GM23338 (cell line): ENCODE measurements at regions not wholly inside any gene's neighbourhood (a gene's known extent, or its start where the extent isn't known, plus 50 kb on each side); places are given as distances from the start of the nearest gene placed in this dataset.

Source experiments
- ATAC-seq: fragments of 200-7000 bp; cut with Tn5 transposase; 3 replicates; pipeline ENCODE4 v1.9.1; 2020
- DNase-seq: peaks from one replicate; pipeline ENCODE4 v3.0.0-alpha.2; 2015; ENCODE audit warnings: low spot score
- H2AFZ ChIP-seq: fragments of 200-600 bp; sonication (generic); 2 replicates; pipeline ENCODE4 v1.8.0; 2016; ENCODE audit warnings: antibody characterized with exemption, mild to moderate bottlenecking, moderate library complexity
- H3F3A ChIP-seq: fragments of 200-600 bp; sonication (generic); replicated peaks from 2 replicates; pipeline ENCODE4 v1.8.0; 2017; ENCODE audit warnings: antibody characterized with exemption, mixed run types, low read depth
- H3K27ac ChIP-seq: fragments of 200-600 bp; sonication (generic); 2 replicates; pipeline ENCODE4 v1.6.1; 2016; ENCODE audit warnings: low read depth
- H3K27me3 ChIP-seq: fragments of 200-600 bp; sonication (generic); 2 replicates; pipeline ENCODE4 v1.8.0; 2016; ENCODE audit warnings: mild to moderate bottlenecking, mixed run types, moderate library complexity; ENCODE audit not compliant: insufficient read depth
- H3K36me3 ChIP-seq: fragments of 200-600 bp; sonication (generic); 2 replicates; pipeline ENCODE4 v1.8.0; 2016; ENCODE audit warnings: mild to moderate bottlenecking; ENCODE audit not compliant: insufficient read depth
- H3K4me1 ChIP-seq: fragments of 200-600 bp; sonication (generic); 2 replicates; pipeline ENCODE4 v1.8.0; 2016; ENCODE audit warnings: mild to moderate bottlenecking, moderate library complexity; ENCODE audit not compliant: insufficient read depth
- H3K4me2 ChIP-seq: fragments of 200-600 bp; sonication (generic); 2 replicates; pipeline ENCODE4 v1.7.1; 2017; ENCODE audit warnings: mixed run types
- H3K4me3 ChIP-seq: fragments of 200-600 bp; sonication (generic); 2 replicates; pipeline ENCODE4 v1.6.1; 2016; ENCODE audit warnings: mixed run types
- H3K79me2 ChIP-seq: fragments of 200-600 bp; sonication (generic); replicated peaks from 2 replicates; pipeline ENCODE4 v1.8.0; 2017; ENCODE audit warnings: mild to moderate bottlenecking; ENCODE audit not compliant: insufficient read depth
- H3K9me2 ChIP-seq: fragments of 200-600 bp; sonication (generic); 2 replicates; pipeline ENCODE4 v1.8.0; 2017; ENCODE audit not compliant: insufficient read depth
- H4K20me1 ChIP-seq: fragments of 200-600 bp; sonication (generic); replicated peaks from 2 replicates; pipeline ENCODE4 v1.8.0; 2017; ENCODE audit warnings: mild to moderate bottlenecking; ENCODE audit not compliant: insufficient read depth
- H3K27ac Mint-ChIP-seq: 2 replicates; pipeline ENCODE4 v1.8.0; 2020; ENCODE audit warnings: inconsistent platforms, mild to moderate bottlenecking, moderate library complexity, mixed read lengths
- H3K27me3 Mint-ChIP-seq: 3 replicates; pipeline ENCODE4 v1.8.0; 2022; ENCODE audit warnings: low read depth, mild to moderate bottlenecking, moderate library complexity, mixed read lengths, inconsistent platforms; ENCODE audit not compliant: insufficient read depth, poor library complexity
- H3K36me3 Mint-ChIP-seq: 3 replicates; pipeline ENCODE4 v1.8.0; 2021; ENCODE audit warnings: low read depth, mild to moderate bottlenecking, inconsistent platforms, moderate library complexity, mixed read lengths
- H3K4me1 Mint-ChIP-seq: 3 replicates; pipeline ENCODE4 v1.8.0; 2020; ENCODE audit warnings: mild to moderate bottlenecking, inconsistent platforms, mixed read lengths
- H3K4me3 Mint-ChIP-seq: 3 replicates; pipeline ENCODE4 v1.8.0; 2021; ENCODE audit warnings: moderate library complexity, mild to moderate bottlenecking, inconsistent platforms, mixed read lengths
- H3K9me3 Mint-ChIP-seq: 3 replicates; pipeline ENCODE4 v1.8.0; 2020; ENCODE audit warnings: moderate library complexity, mild to moderate bottlenecking, inconsistent platforms, mixed read lengths
- EZH2phosphoT487 ChIP-seq: fragments of 200-600 bp; sonication (generic); IDR thresholded peaks from one replicate; pipeline ENCODE4 v1.8.1; 2018; ENCODE audit warnings: antibody characterized with exemption; ENCODE audit not compliant: unreplicated experiment
- NANOG ChIP-seq: IDR thresholded peaks from 2 replicates; pipeline ENCODE4 v1.6.1; 2016; ENCODE audit warnings: antibody characterized with exemption, borderline replicate concordance
- POLR2AphosphoS5 ChIP-seq: IDR thresholded peaks from 2 replicates; pipeline ENCODE4 v1.6.1; 2016; ENCODE audit warnings: antibody characterized with exemption, low read depth
- REST ChIP-seq: IDR thresholded peaks from one replicate; pipeline ENCODE4 v1.6.1; 2018; ENCODE audit warnings: antibody characterized with exemption; ENCODE audit not compliant: unreplicated experiment
- STAT1 ChIP-seq: IDR thresholded peaks from one replicate; pipeline ENCODE4 v1.6.1; 2016; ENCODE audit warnings: antibody characterized with exemption; ENCODE audit not compliant: unreplicated experiment
- ZNF114 ChIP-seq: fragments of 250-450 bp; sonication (Bioruptor Pico); IDR thresholded peaks from 2 replicates; pipeline ENCODE4 v1.5.0; 2020; ENCODE audit warnings: mild to moderate bottlenecking, moderate library complexity
- ZNF462 ChIP-seq: fragments of 250-450 bp; sonication (Bioruptor Pico); IDR thresholded peaks from 2 replicates; pipeline ENCODE4 v1.5.0; 2020; ENCODE audit warnings: mild to moderate bottlenecking, moderate library complexity
- TF ChIP-seq, protein P1 (sequence below): IDR thresholded peaks from 2 replicates; pipeline ENCODE4 v1.6.1; 2016; ENCODE audit warnings: antibody characterized with exemption
- TF ChIP-seq, protein P2 (sequence below), 2 experiments: fragments of 200-600 bp in 1 of 2; sonication (generic) in 1 of 2; conservative IDR thresholded peaks; 2 replicates each; pipeline versions ENCODE4 v1.5.1 to v1.6.1; 2016 to 2017; ENCODE audit warnings: antibody characterized with exemption in 2 of 2, low read depth in 2 of 2, mild to moderate bottlenecking in 2 of 2, moderate library complexity in 1 of 2

- H3K79me2 ChIP-seq = no peaks in the 10 kb centered on the region
- H3K27me3 ChIP-seq = no peaks in the 10 kb centered on the region
- no peak for ATAC-seq
- H3K9me2 ChIP-seq = 0 out of 2 replicates have a peak, but pooled peaks cover 2% of the 10 kb centered on the region
- no peak overlapping the region for H3K4me2 ChIP-seq
- H3F3A ChIP-seq = no peaks in the 10 kb centered on the region
- TF ChIP-seq NANOG (no peak), EZH2phosphoT487 (no peak), ZNF462 (CRISPR knock-in tag) (no peak), STAT1 (no peak), POLR2AphosphoS5 (no peak), REST (no peak), ZNF114 (CRISPR knock-in tag) (no peak)
- TF ChIP-seq, protein P1, sequence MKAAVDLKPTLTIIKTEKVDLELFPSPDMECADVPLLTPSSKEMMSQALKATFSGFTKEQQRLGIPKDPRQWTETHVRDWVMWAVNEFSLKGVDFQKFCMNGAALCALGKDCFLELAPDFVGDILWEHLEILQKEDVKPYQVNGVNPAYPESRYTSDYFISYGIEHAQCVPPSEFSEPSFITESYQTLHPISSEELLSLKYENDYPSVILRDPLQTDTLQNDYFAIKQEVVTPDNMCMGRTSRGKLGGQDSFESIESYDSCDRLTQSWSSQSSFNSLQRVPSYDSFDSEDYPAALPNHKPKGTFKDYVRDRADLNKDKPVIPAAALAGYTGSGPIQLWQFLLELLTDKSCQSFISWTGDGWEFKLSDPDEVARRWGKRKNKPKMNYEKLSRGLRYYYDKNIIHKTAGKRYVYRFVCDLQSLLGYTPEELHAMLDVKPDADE = no peak
- TF ChIP-seq, protein P2, sequence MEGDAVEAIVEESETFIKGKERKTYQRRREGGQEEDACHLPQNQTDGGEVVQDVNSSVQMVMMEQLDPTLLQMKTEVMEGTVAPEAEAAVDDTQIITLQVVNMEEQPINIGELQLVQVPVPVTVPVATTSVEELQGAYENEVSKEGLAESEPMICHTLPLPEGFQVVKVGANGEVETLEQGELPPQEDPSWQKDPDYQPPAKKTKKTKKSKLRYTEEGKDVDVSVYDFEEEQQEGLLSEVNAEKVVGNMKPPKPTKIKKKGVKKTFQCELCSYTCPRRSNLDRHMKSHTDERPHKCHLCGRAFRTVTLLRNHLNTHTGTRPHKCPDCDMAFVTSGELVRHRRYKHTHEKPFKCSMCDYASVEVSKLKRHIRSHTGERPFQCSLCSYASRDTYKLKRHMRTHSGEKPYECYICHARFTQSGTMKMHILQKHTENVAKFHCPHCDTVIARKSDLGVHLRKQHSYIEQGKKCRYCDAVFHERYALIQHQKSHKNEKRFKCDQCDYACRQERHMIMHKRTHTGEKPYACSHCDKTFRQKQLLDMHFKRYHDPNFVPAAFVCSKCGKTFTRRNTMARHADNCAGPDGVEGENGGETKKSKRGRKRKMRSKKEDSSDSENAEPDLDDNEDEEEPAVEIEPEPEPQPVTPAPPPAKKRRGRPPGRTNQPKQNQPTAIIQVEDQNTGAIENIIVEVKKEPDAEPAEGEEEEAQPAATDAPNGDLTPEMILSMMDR (conservative IDR thresholded peaks at IDR 0.05; ENCODE audit: low read depth in 2 of 2) = no peak
- peaks cover 5% of the 10 kb centered on the region; the same call in 1 of the 2 replicates for H3K4me1 ChIP-seq
- H3K27ac ChIP-seq = 0 out of 2 replicates have a peak overlapping the region, but pooled peaks have one; percentile 5
- H3K36me3 ChIP-seq = no peaks in the 10 kb centered on the region
- Mint-ChIP-seq H3K27me3 (no peaks in the 10 kb centered on the region), H3K4me3 (no peak overlapping the region), H3K27ac (no peak overlapping the region), H3K36me3 (no peaks in the 10 kb centered on the region; the same call in 2 of the 3 replicates), H3K4me1 (peaks cover 14% of the 10 kb centered on the region), H3K9me3 (peaks cover 4% of the 10 kb centered on the region; the same call in 2 of the 3 replicates)
- no peak overlapping the region for H3K4me3 ChIP-seq
- H2AFZ ChIP-seq = 0 out of 2 replicates have a peak overlapping the region, but pooled peaks have one; percentile 5
- H4K20me1 ChIP-seq = no peaks in the 10 kb centered on the region
- DNase-seq = peak; percentile 6
Observed at GRCh38 chr10:83367036-83367435, 772.3 kb upstream of the GHITM start.
